GM21390 (cell line): ENCODE measurements at regions not wholly inside any gene's neighbourhood (a gene's known extent, or its start where the extent isn't known, plus 50 kb on each side); places are given as distances from the start of the nearest gene placed in this dataset.
"Not testable (repeated sequence)": the region's sequence is repeated elsewhere in the genome, so short reads cannot be mapped to it uniquely, and the experiment has no call there.

Experiments used
- ATAC-seq: cut with Tn5 transposase; IDR thresholded peaks from one replicate; pipeline ENCODE4 v1.9.1; 2021; ENCODE audit not compliant: unreplicated experiment

- ATAC-seq, result no peak
These were observed 106.7 kb upstream of the AHI1 start for GRCh38 chr6:135604035-135604860.

- no peak for ATAC-seq
These were observed 107.8 kb upstream of the AHI1 start for GRCh38 chr6:135605278-135605790.

GRCh38 chr6:135606392-135606791, 108.9 kb upstream of the AHI1 start:
- ATAC-seq, result no peak

- ATAC-seq, result no peak
These were observed 110.5 kb upstream of the AHI1 start for GRCh38 chr6:135608031-135608430.

- ATAC-seq, result not testable (repeated sequence)
These were observed 112.7 kb upstream of the AHI1 start for GRCh38 chr6:135610192-135610591.

- no peak for ATAC-seq
These were observed 119.1 kb upstream of the AHI1 start for GRCh38 chr6:135616655-135617054.

GRCh38 chr6:135617222-135617621, 119.7 kb upstream of the AHI1 start:
- ATAC-seq, result no peak

GRCh38 chr6:135622081-135622480, 124.5 kb upstream of the AHI1 start:
- no peak for ATAC-seq

GRCh38 chr6:135623979-135624378, 126.4 kb upstream of the AHI1 start:
- no peak for ATAC-seq

- ATAC-seq, result no peak
These were observed 127.1 kb upstream of the AHI1 start for GRCh38 chr6:135624402-135625295.

GRCh38 chr6:135626001-135626400, 128.5 kb upstream of the AHI1 start:
- ATAC-seq, result not testable (repeated sequence)

GRCh38 chr6:135627092-135627715, 129.7 kb upstream of the AHI1 start:
- peak; percentile 87 for ATAC-seq

- no peak for ATAC-seq
These were observed 133.3 kb upstream of the AHI1 start for GRCh38 chr6:135630789-135631376.

- no peak for ATAC-seq
These were observed 134.3 kb upstream of the AHI1 start for GRCh38 chr6:135631821-135632220.

- no peak for ATAC-seq
These were observed 136.0 kb upstream of the AHI1 start for GRCh38 chr6:135633573-135633972.

- ATAC-seq, result no peak
These were observed 140.2 kb upstream of the AHI1 start for GRCh38 chr6:135637701-135638100.

GRCh38 chr6:135638108-135638507, 140.6 kb upstream of the AHI1 start:
- no peak for ATAC-seq

- no peak for ATAC-seq
These were observed 142.5 kb upstream of the AHI1 start for GRCh38 chr6:135640048-135640447.

- ATAC-seq, result no peak
These were observed 143.0 kb upstream of the AHI1 start for GRCh38 chr6:135640449-135641111.

- no peak for ATAC-seq
These were observed 145.4 kb upstream of the AHI1 start for GRCh38 chr6:135642912-135643311.
